Small intestine (tissue), 7 donors: ENCODE measurements at regions not wholly inside any gene's neighbourhood (a gene's known extent, or its start where the extent isn't known, plus 50 kb on each side); places are given as distances from the start of the nearest gene placed in this dataset.

ENCODE experiments used
- DNase-seq, 2 donors: peaks; one replicate each; pipeline versions ENCODE4 v3.0.0 to v3.0.0-alpha.2; 2013
- FAIRE-seq: peaks from 2 replicates; lab custom pipeline; 2012; peaks lifted over from hg19 to GRCh38; lab: Jason Lieb, UNC
- H3K27ac ChIP-seq, 3 donors: one replicate each; pipeline ENCODE4 v1.5.1; 2013; ENCODE audit warnings: low read length in 2 of 3, mild to moderate bottlenecking in 2 of 3, control low read depth in 1 of 3, inconsistent platforms in 1 of 3, low read depth in 1 of 3, moderate library complexity in 1 of 3
- H3K27me3 ChIP-seq, 3 donors: one replicate each; pipeline ENCODE4 v1.6.1; 2013; ENCODE audit warnings: low read length in 3 of 3, inconsistent platforms in 1 of 3; ENCODE audit not compliant: control insufficient read depth in 3 of 3, insufficient read depth in 3 of 3
- H3K36me3 ChIP-seq, 3 donors: one replicate each; pipeline ENCODE4 v1.6.1; 2013; ENCODE audit warnings: low read length in 3 of 3, inconsistent platforms in 1 of 3, low read depth in 1 of 3, mild to moderate bottlenecking in 1 of 3, moderate library complexity in 1 of 3; ENCODE audit not compliant: control insufficient read depth in 3 of 3, insufficient read depth in 2 of 3
- H3K4me1 ChIP-seq, 3 donors: one replicate each; pipeline ENCODE4 v1.6.1; 2013; ENCODE audit warnings: low read length in 2 of 3, inconsistent platforms in 1 of 3, low read depth in 1 of 3, mild to moderate bottlenecking in 1 of 3, moderate library complexity in 1 of 3; ENCODE audit not compliant: control insufficient read depth in 3 of 3, insufficient read depth in 2 of 3
- H3K4me3 ChIP-seq, 3 donors: one replicate each; pipeline ENCODE4 v1.5.1; 2013; ENCODE audit warnings: low read length in 3 of 3, control low read depth in 1 of 3, inconsistent platforms in 1 of 3, low read depth in 1 of 3, mild to moderate bottlenecking in 1 of 3, moderate library complexity in 1 of 3
- H3K9me3 ChIP-seq, 2 donors: one replicate each; pipeline ENCODE4 v1.6.1; 2013; ENCODE audit warnings: low read depth in 1 of 2, low read length in 1 of 2; ENCODE audit not compliant: control insufficient read depth in 2 of 2, insufficient read depth in 1 of 2
- WGBS, 3 donors: extraction: QIAGEN DNeasy Blood & Tissue Kit; methylation state at CpG; one replicate each; pipeline ENCODE4 v1.1.7; 2013; 5-methylcytosine and 5-hydroxymethylcytosine counted together
- donor health status: healthy with polysubstance abuse.
- donor health status: control.
- donor health status: control.
- donor health status: Bipolar disorder and iron deficiency.
- donor health status: healthy.

DNA sequence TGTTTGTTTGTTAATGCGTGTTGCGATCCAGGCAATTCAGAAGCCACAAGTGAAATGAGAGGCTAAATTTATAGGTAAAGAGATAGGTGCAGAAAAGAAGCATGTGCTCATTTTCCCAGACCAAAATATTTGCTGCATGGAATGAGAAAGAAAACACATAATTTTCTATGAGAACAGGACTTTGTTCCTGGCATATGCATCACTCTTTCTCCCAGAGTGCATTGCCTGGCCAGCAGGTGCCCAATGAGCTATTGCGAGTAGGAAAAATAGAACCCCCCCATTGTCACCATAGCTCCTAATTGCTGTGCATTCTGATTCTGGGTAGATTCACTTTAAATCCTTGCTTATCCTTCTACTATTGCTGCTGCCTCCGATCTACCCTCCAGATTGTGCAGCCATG lies 410.4 kb downstream of the PMP22 start:
- Histone ChIP-seq H3K36me3 (no peaks in the 10 kb centered on the region), H3K27ac (no peak overlapping the region), H3K4me3 (no peak overlapping the region), H3K4me1 (no peaks in the 10 kb centered on the region), H3K9me3 (peaks cover 0 to 2% of the 10 kb centered on the region in 2 donors), H3K27me3 (no peaks in the 10 kb centered on the region)
- FAIRE-seq (no peak), DNase-seq (no peak)
- WGBS, 3 donors = 86 to 97% (median 95%) methylated on average over 4 of the region's 4 CpGs

GRCh38 chr17:14845591-14846281 lies 419.4 kb downstream of the PMP22 start:
- Histone ChIP-seq H3K27me3 (no peaks in the 10 kb centered on the region), H3K4me3 (no peak overlapping the region), H3K4me1 (no peaks in the 10 kb centered on the region), H3K27ac (no peak overlapping the region), H3K9me3 (peaks cover 0 to 4% of the 10 kb centered on the region in 2 donors), H3K36me3 (no peaks in the 10 kb centered on the region)
- FAIRE-seq (no peak), DNase-seq (no peak)
- 61 to 67% (median 64%) methylated on average over 8 of the region's 8 CpGs for WGBS, 3 donors

- FAIRE-seq (no peak), DNase-seq (no peak)
- no peaks in the 10 kb centered on the region for H3K9me3 ChIP-seq
- H3K4me3 ChIP-seq = no peak overlapping the region
- H3K27ac ChIP-seq = no peak overlapping the region
- WGBS, 3 donors = 80 to 87% (median 80%) methylated on average over 8 of the region's 8 CpGs
- no peaks in the 10 kb centered on the region for H3K36me3 ChIP-seq
- H3K27me3 ChIP-seq = no peaks in the 10 kb centered on the region
- H3K4me1 ChIP-seq = no peaks in the 10 kb centered on the region
These were observed 421.9 kb downstream of the PMP22 start for GRCh38 chr17:14843086-14843795.

- H3K36me3 ChIP-seq = no peaks in the 10 kb centered on the region
- H3K27me3 ChIP-seq = no peaks in the 10 kb centered on the region
- no peak for DNase-seq
- no peaks in the 10 kb centered on the region for H3K4me1 ChIP-seq
- H3K9me3 ChIP-seq = peaks cover 0 to 5% of the 10 kb centered on the region in 2 donors
- H3K4me3 ChIP-seq = no peak overlapping the region
- no peak overlapping the region for H3K27ac ChIP-seq
- WGBS, 3 donors = 72 to 91% (median 90%) methylated on average over 3 of the region's 3 CpGs
- no peak for FAIRE-seq
These were observed 424.4 kb downstream of the PMP22 start for GRCh38 chr17:14840616-14841231.

- H3K27ac ChIP-seq = no peak overlapping the region
- H3K27me3 ChIP-seq = no peaks in the 10 kb centered on the region
- H3K4me3 ChIP-seq = no peak overlapping the region
- no peak for DNase-seq
- no peaks in the 10 kb centered on the region for H3K36me3 ChIP-seq
- peaks cover 0 to 5% of the 10 kb centered on the region in 2 donors for H3K9me3 ChIP-seq
- WGBS, 3 donors = 26 to 60% (median 54%) methylated on average over 1 of the region's 1 CpG
- no peak for FAIRE-seq
- no peaks in the 10 kb centered on the region for H3K4me1 ChIP-seq
These were observed 426.6 kb downstream of the PMP22 start for GRCh38 chr17:14838567-14838966.

GRCh38 chr17:14833201-14833785 lies 431.8 kb downstream of the PMP22 start:
- 46 to 71% (median 62%) methylated on average over 6 of the region's 6 CpGs for WGBS, 3 donors
- Histone ChIP-seq H3K4me3 (no peak overlapping the region), H3K9me3 (peaks cover 0 to 5% of the 10 kb centered on the region in 2 donors), H3K27me3 (no peaks in the 10 kb centered on the region), H3K27ac (no peak overlapping the region), H3K36me3 (no peaks in the 10 kb centered on the region), H3K4me1 (no peaks in the 10 kb centered on the region)
- no peak for FAIRE-seq
- DNase-seq = no peak

DNA sequence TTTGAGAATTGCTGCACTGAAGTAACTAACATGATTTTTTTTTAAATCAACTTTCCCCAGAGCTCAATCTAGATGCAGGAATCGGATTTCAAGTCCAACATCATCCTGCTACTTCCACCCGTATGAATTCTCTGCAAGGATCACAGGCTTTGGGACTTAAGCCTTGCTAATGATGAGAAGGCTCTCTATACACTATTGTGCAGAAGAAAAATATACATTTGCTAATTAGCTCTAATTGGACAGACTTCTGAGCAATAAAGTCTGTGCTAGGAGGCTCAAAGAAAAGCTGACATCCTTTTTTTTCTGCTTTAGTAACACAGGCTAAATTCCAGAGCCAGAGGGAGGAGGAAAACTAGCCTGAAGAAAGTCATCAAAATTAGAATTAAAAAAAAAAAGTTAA lies 433.6 kb downstream of the PMP22 start:
- H3K9me3 ChIP-seq = peaks cover 0 to 4% of the 10 kb centered on the region in 2 donors
- no peaks in the 10 kb centered on the region for H3K4me1 ChIP-seq
- 29 to 38% (median 38%) methylated on average over 2 of the region's 2 CpGs for WGBS, 3 donors
- no peaks in the 10 kb centered on the region for H3K36me3 ChIP-seq
- no peak overlapping the region for H3K27ac ChIP-seq
- DNase-seq (no peak), FAIRE-seq (no peak)
- H3K4me3 ChIP-seq = no peak overlapping the region
- H3K27me3 ChIP-seq = no peaks in the 10 kb centered on the region

GRCh38 chr17:14827396-14827919 lies 437.7 kb downstream of the PMP22 start:
- Histone ChIP-seq H3K36me3 (no peaks in the 10 kb centered on the region), H3K4me1 (no peaks in the 10 kb centered on the region), H3K27me3 (no peaks in the 10 kb centered on the region), H3K9me3 (no peaks in the 10 kb centered on the region), H3K4me3 (no peak overlapping the region), H3K27ac (no peak overlapping the region)
- 53 to 59% (median 57%) methylated on average over 6 of the region's 6 CpGs for WGBS, 3 donors
- DNase-seq = no peak
- no peak for FAIRE-seq
